IPS-20b (cell line): ENCODE measurements at regions not wholly inside any gene's neighbourhood (a gene's known extent, or its start where the extent isn't known, plus 50 kb on each side); places are given as distances from the start of the nearest gene placed in this dataset.
A peak's percentile ranks its signal among the peaks of the same experiment; 100 is the strongest.
"Not testable (repeated sequence)": the region's sequence is repeated elsewhere in the genome, so short reads cannot be mapped to it uniquely, and the experiment has no call there.

Source experiments
- H3K27ac ChIP-seq: one replicate; pipeline ENCODE4 v1.5.1; 2013; ENCODE audit warnings: low read length
- H3K27me3 ChIP-seq: 2 replicates; pipeline ENCODE4 v1.6.1; 2013; ENCODE audit warnings: mild to moderate bottlenecking, low read length, inconsistent platforms; ENCODE audit not compliant: insufficient read depth
- H3K36me3 ChIP-seq: 2 replicates; pipeline ENCODE4 v1.6.1; 2013; ENCODE audit warnings: low read depth, mild to moderate bottlenecking, inconsistent platforms, low read length, moderate library complexity; ENCODE audit not compliant: insufficient read depth
- H3K4me1 ChIP-seq: 2 replicates; pipeline ENCODE4 v1.6.1; 2013; ENCODE audit warnings: mild to moderate bottlenecking, control low read depth, inconsistent platforms, low read length, moderate library complexity; ENCODE audit not compliant: insufficient read depth
- H3K4me3 ChIP-seq: 2 replicates; pipeline ENCODE4 v1.5.1; 2013; ENCODE audit warnings: mild to moderate bottlenecking, low read length, inconsistent platforms
- H3K9ac ChIP-seq: 2 replicates; pipeline ENCODE4 v1.6.1; 2013; ENCODE audit warnings: low read depth, mild to moderate bottlenecking, inconsistent platforms, low read length, moderate library complexity
- H3K9me3 ChIP-seq: 2 replicates; pipeline ENCODE4 v1.6.1; 2013; ENCODE audit warnings: mild to moderate bottlenecking, low read depth, low read length, inconsistent platforms; ENCODE audit not compliant: insufficient read depth

- H3K27me3 ChIP-seq, H3K9me3 ChIP-seq, H3K27ac ChIP-seq: not testable (repeated sequence)
- Histone ChIP-seq H3K4me3 (peak overlapping the region; percentile 79), H3K4me1 (peaks cover 21% of the 10 kb centered on the region), H3K36me3 (peaks cover 39% of the 10 kb centered on the region), H3K9ac (peak overlapping the region; percentile 86; the same call in 1 of the 2 replicates)
Observed at GRCh38 chr2:188035377-188035776, 256.3 kb upstream of the GULP1 start.

- H3K27me3 ChIP-seq, H3K9ac ChIP-seq, H3K27ac ChIP-seq, H3K9me3 ChIP-seq: not testable (repeated sequence)
- Histone ChIP-seq H3K4me1 (peaks cover 10% of the 10 kb centered on the region), H3K36me3 (peaks cover 50% of the 10 kb centered on the region), H3K4me3 (peak overlapping the region; percentile 29)
Observed at GRCh38 chr2:188036786-188037185, 254.9 kb upstream of the GULP1 start.

- no peak overlapping the region for H3K9ac ChIP-seq
- no peak overlapping the region for H3K4me3 ChIP-seq
- H3K27ac ChIP-seq = no peak overlapping the region
Observed at GRCh38 chr2:188039307-188039706, 252.4 kb upstream of the GULP1 start.

GRCh38 chr2:188042412-188042811, 249.3 kb upstream of the GULP1 start:
- peaks cover 33% of the 10 kb centered on the region for H3K36me3 ChIP-seq
- H3K27me3 ChIP-seq = no peaks in the 10 kb centered on the region
- H3K9ac ChIP-seq = no peak overlapping the region
- no peaks in the 10 kb centered on the region for H3K9me3 ChIP-seq
- H3K4me3 ChIP-seq = no peak overlapping the region
- peaks cover under 1% of the 10 kb centered on the region for H3K4me1 ChIP-seq
- H3K27ac ChIP-seq = no peak overlapping the region

More at GRCh38 chr2:188039307-188039706, 252.4 kb upstream of the GULP1 start:
- Histone ChIP-seq H3K27me3 (no peaks in the 10 kb centered on the region), H3K9me3 (no peaks in the 10 kb centered on the region), H3K4me1 (no peaks in the 10 kb centered on the region; the same call in 1 of the 2 replicates), H3K36me3 (peaks cover 50% of the 10 kb centered on the region)

GRCh38 chr2:188045016-188045415, 246.7 kb upstream of the GULP1 start:
- no peak overlapping the region for H3K9ac ChIP-seq
- H3K36me3 ChIP-seq = peaks cover 14% of the 10 kb centered on the region
- no peaks in the 10 kb centered on the region for H3K27me3 ChIP-seq
- H3K9me3 ChIP-seq = no peaks in the 10 kb centered on the region
- no peak overlapping the region for H3K27ac ChIP-seq
- no peak overlapping the region for H3K4me3 ChIP-seq
- peaks cover 14% of the 10 kb centered on the region; the same call in 1 of the 2 replicates for H3K4me1 ChIP-seq

GRCh38 chr2:188046437-188046836, 245.2 kb upstream of the GULP1 start:
- H3K27ac ChIP-seq = no peak overlapping the region
- no peaks in the 10 kb centered on the region for H3K9me3 ChIP-seq
- peaks cover 26% of the 10 kb centered on the region; the same call in 1 of the 2 replicates for H3K4me1 ChIP-seq
- H3K27me3 ChIP-seq = no peaks in the 10 kb centered on the region
- no peak overlapping the region for H3K4me3 ChIP-seq
- H3K9ac ChIP-seq = no peak overlapping the region
- peaks cover under 1% of the 10 kb centered on the region; the same call in 1 of the 2 replicates for H3K36me3 ChIP-seq

GRCh38 chr2:188047735-188048134, 243.9 kb upstream of the GULP1 start:
- peaks cover 32% of the 10 kb centered on the region; the same call in 1 of the 2 replicates for H3K4me1 ChIP-seq

GRCh38 chr2:188050726-188051125, 240.9 kb upstream of the GULP1 start:
- Histone ChIP-seq H3K9me3 (no peaks in the 10 kb centered on the region), H3K27me3 (no peaks in the 10 kb centered on the region), H3K27ac (no peak overlapping the region), H3K4me3 (no peak overlapping the region), H3K9ac (no peak overlapping the region), H3K4me1 (peaks cover 32% of the 10 kb centered on the region; the same call in 1 of the 2 replicates), H3K36me3 (no peaks in the 10 kb centered on the region)

More at GRCh38 chr2:188047735-188048134, 243.9 kb upstream of the GULP1 start:
- Histone ChIP-seq H3K4me3 (no peak overlapping the region), H3K27ac (no peak overlapping the region), H3K36me3 (no peaks in the 10 kb centered on the region), H3K9me3 (no peaks in the 10 kb centered on the region), H3K9ac (no peak overlapping the region), H3K27me3 (no peaks in the 10 kb centered on the region)

- no peaks in the 10 kb centered on the region for H3K36me3 ChIP-seq
- no peaks in the 10 kb centered on the region for H3K9me3 ChIP-seq
- no peak overlapping the region for H3K9ac ChIP-seq
- no peak overlapping the region for H3K4me3 ChIP-seq
- peaks cover 32% of the 10 kb centered on the region; the same call in 1 of the 2 replicates for H3K4me1 ChIP-seq
- no peaks in the 10 kb centered on the region for H3K27me3 ChIP-seq
- no peak overlapping the region for H3K27ac ChIP-seq
Observed at GRCh38 chr2:188051706-188052105, 240.0 kb upstream of the GULP1 start.

GRCh38 chr2:188065386-188065785, 226.3 kb upstream of the GULP1 start:
- no peaks in the 10 kb centered on the region for H3K9me3 ChIP-seq
- H3K9ac ChIP-seq = no peak overlapping the region
- H3K36me3 ChIP-seq = no peaks in the 10 kb centered on the region
- no peaks in the 10 kb centered on the region for H3K4me1 ChIP-seq
- no peak overlapping the region for H3K4me3 ChIP-seq
- no peaks in the 10 kb centered on the region for H3K27me3 ChIP-seq
- no peak overlapping the region for H3K27ac ChIP-seq

GRCh38 chr2:188068093-188068492, 223.6 kb upstream of the GULP1 start:
- H3K36me3 ChIP-seq = no peaks in the 10 kb centered on the region
- H3K9ac ChIP-seq = no peak overlapping the region
- H3K27me3 ChIP-seq = no peaks in the 10 kb centered on the region
- no peak overlapping the region for H3K27ac ChIP-seq
- H3K4me1 ChIP-seq = no peaks in the 10 kb centered on the region
- H3K9me3 ChIP-seq = no peaks in the 10 kb centered on the region
- no peak overlapping the region for H3K4me3 ChIP-seq

GRCh38 chr2:188076149-188077056, 215.3 kb upstream of the GULP1 start:
- no peak overlapping the region for H3K9ac ChIP-seq

More at GRCh38 chr2:188076149-188077056, 215.3 kb upstream of the GULP1 start:
- Histone ChIP-seq H3K27ac (no peak overlapping the region), H3K4me1 (no peaks in the 10 kb centered on the region), H3K4me3 (no peak overlapping the region), H3K27me3 (no peaks in the 10 kb centered on the region), H3K9me3 (no peaks in the 10 kb centered on the region), H3K36me3 (no peaks in the 10 kb centered on the region)
